Thoracic aorta (tissue), 2 donors: ENCODE measurements at regions not wholly inside any gene's neighbourhood (a gene's known extent, or its start where the extent isn't known, plus 50 kb on each side); places are given as distances from the start of the nearest gene placed in this dataset.

ENCODE experiments used
- ATAC-seq: fragments of 150-250 bp; one replicate; pipeline ENCODE4 v1.8.0; 2017; ENCODE audit warnings: low read depth; ENCODE audit not compliant: insufficient number of reproducible peaks, low FRiP score
- DNase-seq: peaks from one replicate; pipeline ENCODE4 v3.0.0-alpha.2; 2020; ENCODE audit warnings: low spot score
- H3K27ac ChIP-seq, 2 donors: fragments of 200-600 bp; sonication (generic); 1 replicate in 1 of 2; 2 replicates in 1 of 2; pipeline ENCODE4 v1.5.1; 2016; ENCODE audit warnings: mild to moderate bottlenecking in 2 of 2, moderate library complexity in 2 of 2
- H3K27me3 ChIP-seq: fragments of 200-600 bp; sonication (generic); replicated peaks from 2 replicates; pipeline ENCODE4 v1.6.0; 2016; ENCODE audit warnings: mild to moderate bottlenecking; ENCODE audit not compliant: insufficient read depth
- H3K36me3 ChIP-seq: fragments of 200-600 bp; sonication (generic); one replicate; pipeline ENCODE4 v1.5.1; 2016
- H3K4me1 ChIP-seq, 2 donors: fragments of 200-600 bp; sonication (generic); 1 replicate in 1 of 2; 2 replicates in 1 of 2; pipeline versions ENCODE4 v1.5.1 to v1.6.0; 2016; ENCODE audit warnings: low read depth in 2 of 2, mild to moderate bottlenecking in 1 of 2; ENCODE audit not compliant: control insufficient read depth in 1 of 2
- H3K4me3 ChIP-seq: fragments of 200-600 bp; sonication (generic); 2 replicates; pipeline ENCODE4 v1.5.1; 2016; ENCODE audit warnings: mild to moderate bottlenecking
- H3K9me3 ChIP-seq: fragments of 200-600 bp; sonication (generic); 2 replicates; pipeline ENCODE4 v1.5.1; 2016
- TF ChIP-seq, protein P1 (sequence below): fragments of 200-600 bp; sonication (generic); IDR thresholded peaks from one replicate; pipeline ENCODE4 v1.5.1; 2019; ENCODE audit warnings: antibody characterized with exemption

DNA sequence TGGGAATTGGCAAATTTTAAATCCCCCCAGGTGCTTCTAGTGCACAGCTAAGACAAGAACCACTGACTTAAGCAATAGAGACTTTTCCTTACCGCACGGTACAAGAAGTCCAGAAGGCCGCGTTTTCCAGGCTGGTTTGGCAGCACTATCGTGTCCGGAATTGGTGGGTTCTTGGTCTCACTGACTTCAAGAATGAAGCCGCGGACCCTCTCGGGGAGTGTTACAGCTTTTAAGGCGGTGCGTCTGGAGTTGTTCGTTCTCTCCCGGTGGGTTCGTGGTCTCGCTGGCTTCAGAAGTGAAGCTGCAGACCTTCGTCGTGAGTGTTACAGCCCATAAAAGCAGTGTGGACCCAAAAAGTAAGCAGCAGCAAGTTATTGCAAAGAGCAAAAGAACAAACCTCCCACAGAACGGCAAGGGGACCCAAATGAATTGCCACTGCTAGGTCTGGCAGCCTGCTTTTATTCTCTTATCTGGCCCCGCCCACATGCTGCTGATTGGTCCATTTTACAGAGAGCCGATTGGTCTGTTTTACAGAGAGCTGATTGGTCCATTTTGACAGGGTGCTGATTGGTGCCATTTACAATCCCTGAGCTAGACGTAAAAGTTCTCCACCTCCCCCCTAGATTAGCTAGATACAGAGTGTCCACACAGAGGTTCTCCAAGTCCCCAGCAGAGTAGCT, 264.5 kb downstream of the PREX1 start:
- no peaks in the 10 kb centered on the region for H3K27me3 ChIP-seq
- no peak overlapping the region for H3K4me3 ChIP-seq
- H3K9me3 ChIP-seq: no peaks in the 10 kb centered on the region
- TF ChIP-seq, protein P1, sequence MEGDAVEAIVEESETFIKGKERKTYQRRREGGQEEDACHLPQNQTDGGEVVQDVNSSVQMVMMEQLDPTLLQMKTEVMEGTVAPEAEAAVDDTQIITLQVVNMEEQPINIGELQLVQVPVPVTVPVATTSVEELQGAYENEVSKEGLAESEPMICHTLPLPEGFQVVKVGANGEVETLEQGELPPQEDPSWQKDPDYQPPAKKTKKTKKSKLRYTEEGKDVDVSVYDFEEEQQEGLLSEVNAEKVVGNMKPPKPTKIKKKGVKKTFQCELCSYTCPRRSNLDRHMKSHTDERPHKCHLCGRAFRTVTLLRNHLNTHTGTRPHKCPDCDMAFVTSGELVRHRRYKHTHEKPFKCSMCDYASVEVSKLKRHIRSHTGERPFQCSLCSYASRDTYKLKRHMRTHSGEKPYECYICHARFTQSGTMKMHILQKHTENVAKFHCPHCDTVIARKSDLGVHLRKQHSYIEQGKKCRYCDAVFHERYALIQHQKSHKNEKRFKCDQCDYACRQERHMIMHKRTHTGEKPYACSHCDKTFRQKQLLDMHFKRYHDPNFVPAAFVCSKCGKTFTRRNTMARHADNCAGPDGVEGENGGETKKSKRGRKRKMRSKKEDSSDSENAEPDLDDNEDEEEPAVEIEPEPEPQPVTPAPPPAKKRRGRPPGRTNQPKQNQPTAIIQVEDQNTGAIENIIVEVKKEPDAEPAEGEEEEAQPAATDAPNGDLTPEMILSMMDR: no peak
- H3K4me1 ChIP-seq: no peaks in the 10 kb centered on the region
- DNase-seq (no peak), ATAC-seq (no peak)
- H3K36me3 ChIP-seq: no peaks in the 10 kb centered on the region
- no peak overlapping the region for H3K27ac ChIP-seq

DNA sequence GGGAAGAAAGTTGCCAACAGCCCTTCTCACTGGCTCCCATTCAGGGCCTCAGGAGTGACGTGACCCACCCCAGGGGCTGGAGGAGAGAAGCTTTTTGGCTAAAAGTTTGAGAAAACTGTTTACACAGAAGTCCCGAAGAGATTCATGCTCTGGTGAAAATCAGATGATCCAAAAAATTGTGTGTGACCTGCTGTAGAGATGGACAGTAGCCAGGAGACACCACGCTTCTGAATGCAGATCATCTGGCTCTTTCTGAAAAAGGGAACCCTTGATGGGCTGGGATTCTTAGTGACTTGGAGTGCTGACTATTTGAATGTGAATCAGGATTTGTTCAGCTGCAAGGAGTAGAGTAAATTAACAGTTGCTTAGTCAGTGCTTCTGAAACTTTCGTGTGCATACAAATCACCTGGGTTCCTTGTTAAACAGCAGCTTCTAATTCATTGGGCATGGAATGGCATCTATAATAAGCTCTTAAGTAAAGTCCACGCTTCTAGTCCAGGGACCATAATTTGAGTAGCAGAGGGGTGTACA, 265.1 kb downstream of the PREX1 start:
- no peak for ATAC-seq
- no peaks in the 10 kb centered on the region for H3K4me1 ChIP-seq
- no peaks in the 10 kb centered on the region for H3K9me3 ChIP-seq
- H3K27ac ChIP-seq: no peak overlapping the region
- H3K36me3 ChIP-seq: no peaks in the 10 kb centered on the region
- no peak overlapping the region for H3K4me3 ChIP-seq
- DNase-seq: no peak
- no peaks in the 10 kb centered on the region for H3K27me3 ChIP-seq
- TF ChIP-seq, protein P1: no peak

GRCh38 chr20:48558906-48559305, 268.9 kb downstream of the PREX1 start:
- DNase-seq (no peak), ATAC-seq (no peak)
- Histone ChIP-seq H3K4me3 (no peak overlapping the region), H3K27me3 (no peaks in the 10 kb centered on the region), H3K9me3 (no peaks in the 10 kb centered on the region), H3K36me3 (no peaks in the 10 kb centered on the region), H3K27ac (no peak overlapping the region), H3K4me1 (no peaks in the 10 kb centered on the region)
- TF ChIP-seq, protein P1: no peak

DNA sequence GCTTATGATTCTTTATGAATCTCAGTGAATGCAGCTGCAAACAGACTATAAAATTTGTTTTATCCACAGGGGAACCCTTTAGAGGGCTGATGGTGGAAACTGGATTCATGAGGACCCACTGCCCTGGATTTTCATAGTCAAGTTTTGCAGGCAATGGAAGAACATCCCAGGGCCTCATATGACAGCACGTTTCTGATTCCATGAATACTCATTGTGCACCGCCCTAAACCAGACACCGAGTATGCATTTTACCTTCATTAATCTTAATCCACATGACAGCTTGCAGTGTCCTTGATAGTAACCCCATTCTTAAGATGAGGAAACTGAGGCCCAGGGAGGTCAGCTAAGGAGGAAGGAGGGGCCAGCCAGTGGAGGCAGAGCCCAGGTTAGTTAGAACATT, 270.4 kb downstream of the PREX1 start:
- H3K27me3 ChIP-seq: no peaks in the 10 kb centered on the region
- no peaks in the 10 kb centered on the region for H3K4me1 ChIP-seq
- H3K27ac ChIP-seq: no peak overlapping the region
- H3K4me3 ChIP-seq: no peak overlapping the region
- TF ChIP-seq, protein P1: no peak
- H3K36me3 ChIP-seq: no peaks in the 10 kb centered on the region
- DNase-seq (no peak), ATAC-seq (no peak)
- no peaks in the 10 kb centered on the region for H3K9me3 ChIP-seq

- Histone ChIP-seq H3K4me1 (no peaks in the 10 kb centered on the region), H3K27me3 (no peaks in the 10 kb centered on the region), H3K36me3 (no peaks in the 10 kb centered on the region), H3K9me3 (no peaks in the 10 kb centered on the region), H3K4me3 (no peak overlapping the region), H3K27ac (no peak overlapping the region)
- no peak for DNase-seq
- ATAC-seq: no peak
- TF ChIP-seq, protein P1: no peak
These were observed 270.8 kb downstream of the PREX1 start for GRCh38 chr20:48556956-48557355.
